ENCODE measurements at regions not wholly inside any gene's neighbourhood (a gene's known extent, or its start where the extent isn't known, plus 50 kb on each side); places are given as distances from the start of the nearest gene placed in this dataset.

DNA sequence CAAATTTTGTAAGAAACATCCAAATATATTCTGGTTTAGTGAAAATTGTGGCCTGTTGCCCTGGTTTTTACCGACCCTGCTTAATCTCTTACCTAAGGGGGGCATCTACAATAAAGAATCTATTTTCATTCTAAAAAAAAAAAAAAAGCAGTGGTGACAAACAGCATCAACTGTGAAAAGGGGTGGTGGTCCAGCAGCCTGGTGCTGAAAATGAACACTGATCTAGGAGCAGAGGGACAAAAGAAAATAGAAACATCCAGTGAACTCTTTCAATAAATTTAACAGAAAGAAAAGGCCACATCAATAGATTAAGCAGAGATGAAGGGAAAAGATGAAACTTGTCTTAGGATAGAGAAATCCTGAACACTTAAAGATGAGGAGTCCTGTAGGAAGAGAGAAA is 348.7 kb upstream of the GRAMD2B start:
- ChIA-PET CTCF (no interaction called here), POLR2A (no interaction called here)
- no peak for DNase-seq (ENCODE audit: low read depth, low spot score)
- no peaks in the 10 kb centered on the region for H3K4me1 ChIP-seq (ENCODE audit: control insufficient read depth, insufficient read depth, low read length)
- TF ChIP-seq POLR2AphosphoS5 (IDR thresholded peaks at IDR 0.05; ENCODE audit: low read depth, low read length) (no peak), SIN3A (IDR thresholded peaks at IDR 0.05; ENCODE audit: borderline replicate concordance, insufficient read depth, low read depth, low read length) (no peak), TCF7L2 (IDR thresholded peaks at IDR 0.05; ENCODE audit: low read depth, low read length) (no peak)
- TF ChIP-seq, protein P1, sequence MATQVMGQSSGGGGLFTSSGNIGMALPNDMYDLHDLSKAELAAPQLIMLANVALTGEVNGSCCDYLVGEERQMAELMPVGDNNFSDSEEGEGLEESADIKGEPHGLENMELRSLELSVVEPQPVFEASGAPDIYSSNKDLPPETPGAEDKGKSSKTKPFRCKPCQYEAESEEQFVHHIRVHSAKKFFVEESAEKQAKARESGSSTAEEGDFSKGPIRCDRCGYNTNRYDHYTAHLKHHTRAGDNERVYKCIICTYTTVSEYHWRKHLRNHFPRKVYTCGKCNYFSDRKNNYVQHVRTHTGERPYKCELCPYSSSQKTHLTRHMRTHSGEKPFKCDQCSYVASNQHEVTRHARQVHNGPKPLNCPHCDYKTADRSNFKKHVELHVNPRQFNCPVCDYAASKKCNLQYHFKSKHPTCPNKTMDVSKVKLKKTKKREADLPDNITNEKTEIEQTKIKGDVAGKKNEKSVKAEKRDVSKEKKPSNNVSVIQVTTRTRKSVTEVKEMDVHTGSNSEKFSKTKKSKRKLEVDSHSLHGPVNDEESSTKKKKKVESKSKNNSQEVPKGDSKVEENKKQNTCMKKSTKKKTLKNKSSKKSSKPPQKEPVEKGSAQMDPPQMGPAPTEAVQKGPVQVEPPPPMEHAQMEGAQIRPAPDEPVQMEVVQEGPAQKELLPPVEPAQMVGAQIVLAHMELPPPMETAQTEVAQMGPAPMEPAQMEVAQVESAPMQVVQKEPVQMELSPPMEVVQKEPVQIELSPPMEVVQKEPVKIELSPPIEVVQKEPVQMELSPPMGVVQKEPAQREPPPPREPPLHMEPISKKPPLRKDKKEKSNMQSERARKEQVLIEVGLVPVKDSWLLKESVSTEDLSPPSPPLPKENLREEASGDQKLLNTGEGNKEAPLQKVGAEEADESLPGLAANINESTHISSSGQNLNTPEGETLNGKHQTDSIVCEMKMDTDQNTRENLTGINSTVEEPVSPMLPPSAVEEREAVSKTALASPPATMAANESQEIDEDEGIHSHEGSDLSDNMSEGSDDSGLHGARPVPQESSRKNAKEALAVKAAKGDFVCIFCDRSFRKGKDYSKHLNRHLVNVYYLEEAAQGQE (IDR thresholded peaks at IDR 0.05; ENCODE audit: insufficient read depth in 1 of 2, low read depth in 2 of 2, low read length in 1 of 2): 0 out of 4 replicates have a peak, but pooled peaks of 1 of the 2 experiments have one; percentile 34
- TF ChIP-seq, protein P2, sequence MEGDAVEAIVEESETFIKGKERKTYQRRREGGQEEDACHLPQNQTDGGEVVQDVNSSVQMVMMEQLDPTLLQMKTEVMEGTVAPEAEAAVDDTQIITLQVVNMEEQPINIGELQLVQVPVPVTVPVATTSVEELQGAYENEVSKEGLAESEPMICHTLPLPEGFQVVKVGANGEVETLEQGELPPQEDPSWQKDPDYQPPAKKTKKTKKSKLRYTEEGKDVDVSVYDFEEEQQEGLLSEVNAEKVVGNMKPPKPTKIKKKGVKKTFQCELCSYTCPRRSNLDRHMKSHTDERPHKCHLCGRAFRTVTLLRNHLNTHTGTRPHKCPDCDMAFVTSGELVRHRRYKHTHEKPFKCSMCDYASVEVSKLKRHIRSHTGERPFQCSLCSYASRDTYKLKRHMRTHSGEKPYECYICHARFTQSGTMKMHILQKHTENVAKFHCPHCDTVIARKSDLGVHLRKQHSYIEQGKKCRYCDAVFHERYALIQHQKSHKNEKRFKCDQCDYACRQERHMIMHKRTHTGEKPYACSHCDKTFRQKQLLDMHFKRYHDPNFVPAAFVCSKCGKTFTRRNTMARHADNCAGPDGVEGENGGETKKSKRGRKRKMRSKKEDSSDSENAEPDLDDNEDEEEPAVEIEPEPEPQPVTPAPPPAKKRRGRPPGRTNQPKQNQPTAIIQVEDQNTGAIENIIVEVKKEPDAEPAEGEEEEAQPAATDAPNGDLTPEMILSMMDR (IDR thresholded peaks at IDR 0.05): no peak
- no peaks in the 10 kb centered on the region for H3K9me3 ChIP-seq (ENCODE audit: control insufficient read depth, insufficient read depth, low read depth, low read length)
- no TSS peak for BruUV-seq (replicated peaks)
- intact Hi-C loops (cut with micrococcal nuclease; ENCODE audit: unreplicated experiment): no loop called here
- H3K27ac ChIP-seq (ENCODE audit: low read length): no peak overlapping the region
- H3K4me3 ChIP-seq (ENCODE audit: low read depth in 2 of 2, low read length in 2 of 2): no peak overlapping the region
- H3K36me3 ChIP-seq (ENCODE audit: control insufficient read depth, insufficient read depth, low read length): no peaks in the 10 kb centered on the region
- H3K27me3 ChIP-seq (ENCODE audit: control insufficient read depth, insufficient read depth, low read length): no peaks in the 10 kb centered on the region
- in situ Hi-C loops (cut with HindIII; ENCODE audit: low pct_unique_long_range_greater_than_20kb, low sequenced_read_pairs): no loop called here
- ATAC-seq: no peak

DNA sequence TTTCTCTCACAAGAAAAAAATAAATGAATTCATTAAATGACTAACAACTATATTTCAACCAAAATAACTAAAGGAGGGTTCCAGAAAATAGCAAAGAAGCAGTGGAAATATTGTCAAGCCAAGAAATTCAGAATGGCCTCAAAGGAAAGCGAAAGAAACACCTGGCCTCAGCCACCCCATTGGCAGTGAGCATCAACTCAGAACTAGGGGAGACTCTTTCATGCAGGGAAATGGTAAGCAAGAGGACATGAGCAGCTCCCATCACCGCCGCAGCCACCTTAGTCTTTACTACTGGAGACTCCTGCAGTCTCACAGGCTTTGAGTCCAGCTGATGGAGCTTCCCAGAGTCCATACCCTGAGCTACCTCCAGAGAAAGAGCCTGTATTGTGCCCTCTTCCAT is 343.9 kb upstream of the GRAMD2B start:
- ChIA-PET POLR2A (no interaction called here), CTCF (no interaction called here)
- DNase-seq (ENCODE audit: low read depth, low spot score): no peak
- in situ Hi-C loops (cut with HindIII; ENCODE audit: low pct_unique_long_range_greater_than_20kb, low sequenced_read_pairs) (no loop called here), intact Hi-C loops (cut with micrococcal nuclease; ENCODE audit: unreplicated experiment) (no loop called here)
- Histone ChIP-seq H3K9me3 (ENCODE audit: control insufficient read depth, insufficient read depth, low read depth, low read length) (0 out of 2 replicates have a peak, but pooled peaks cover 3% of the 10 kb centered on the region), H3K4me1 (ENCODE audit: control insufficient read depth, insufficient read depth, low read length) (no peaks in the 10 kb centered on the region), H3K4me3 (ENCODE audit: low read depth in 2 of 2, low read length in 2 of 2) (no peak overlapping the region), H3K27ac (ENCODE audit: low read length) (no peak overlapping the region), H3K27me3 (ENCODE audit: control insufficient read depth, insufficient read depth, low read length) (no peaks in the 10 kb centered on the region), H3K36me3 (ENCODE audit: control insufficient read depth, insufficient read depth, low read length) (no peaks in the 10 kb centered on the region)
- BruUV-seq (replicated peaks): no TSS peak
- no peak for TF ChIP-seq SIN3A (IDR thresholded peaks at IDR 0.05; ENCODE audit: borderline replicate concordance, insufficient read depth, low read depth, low read length)
- TF ChIP-seq, protein P2 (IDR thresholded peaks at IDR 0.05): no peak
- no peak for TF ChIP-seq POLR2AphosphoS5 (IDR thresholded peaks at IDR 0.05; ENCODE audit: low read depth, low read length)
- no peak for TF ChIP-seq TCF7L2 (IDR thresholded peaks at IDR 0.05; ENCODE audit: low read depth, low read length)
- TF ChIP-seq, protein P1 (IDR thresholded peaks at IDR 0.05; ENCODE audit: insufficient read depth in 1 of 2, low read depth in 2 of 2, low read length in 1 of 2): no peak
- ATAC-seq: no peak
